Ovary (tissue), 7 donors: ENCODE measurements at regions not wholly inside any gene's neighbourhood (a gene's known extent, or its start where the extent isn't known, plus 50 kb on each side); places are given as distances from the start of the nearest gene placed in this dataset.
A peak's percentile ranks its signal among the peaks of the same experiment; 100 is the strongest.
"Not testable (repeated sequence)": the region's sequence is repeated elsewhere in the genome, so short reads cannot be mapped to it uniquely, and the experiment has no call there.

Source experiments
- DNase-seq, 5 donors: peaks; one replicate each; pipeline ENCODE4 v3.0.0-alpha.2; 2019 to 2020
- H3K27ac ChIP-seq, 2 donors: fragments of 200-600 bp; one replicate each; pipeline versions ENCODE4 v1.5.1 to v1.8.0; 2019 to 2022
- H3K27me3 ChIP-seq: fragments of 200-600 bp; one replicate; pipeline ENCODE4 v1.8.0; 2022
- H3K36me3 ChIP-seq: fragments of 200-600 bp; sonication (generic); one replicate; pipeline ENCODE4 v1.5.1; 2019
- H3K4me1 ChIP-seq: one replicate; pipeline ENCODE4 v1.8.1; 2013; ENCODE audit warnings: mild to moderate bottlenecking, moderate library complexity; ENCODE audit not compliant: insufficient read depth
- H3K4me3 ChIP-seq: fragments of 200-600 bp; sonication (generic); one replicate; pipeline ENCODE4 v1.5.1; 2017
- H3K9me3 ChIP-seq, 2 donors: fragments of 200-600 bp in 1 of 2; sonication (generic) in 1 of 2; one replicate each; pipeline versions ENCODE4 v1.5.1 to v1.8.1; 2013 to 2019; ENCODE audit warnings: mild to moderate bottlenecking in 1 of 2, moderate library complexity in 1 of 2
- EP300 ChIP-seq: sonication (generic); formaldehyde crosslinking; IDR thresholded peaks from one replicate; pipeline ENCODE4 v1.6.1; 2017; ENCODE audit warnings: antibody characterized with exemption
- POLR2A ChIP-seq: fragments of 450-650 bp; IDR thresholded peaks from one replicate; pipeline ENCODE4 v1.6.1; 2017; ENCODE audit warnings: antibody characterized with exemption, mild to moderate bottlenecking, moderate library complexity
- WGBS, 3 donors: extraction: QIAGEN DNeasy Blood & Tissue Kit in 1 of 3; methylation state at CpG; one replicate each; pipeline versions ENCODE4 v1.1.5 to v1.1.7; 2013 to 2017; 5-methylcytosine and 5-hydroxymethylcytosine counted together
- intact Hi-C, 4 donors: fragments of 100-400 bp; cut with DNase I; formaldehyde crosslinking; loops; one replicate each; pipeline versions ENCODE4 v1.11.0 to v1.15.1; 2022 to 2023
- TF ChIP-seq, protein P1 (sequence below), 3 donors: fragments of 450-650 bp in 2 of 3; fragments of 200-600 bp in 1 of 3; IDR thresholded peaks; one replicate each; pipeline versions ENCODE4 v1.5.1 to v1.8.0; 2016 to 2022; ENCODE audit warnings: antibody characterized with exemption in 3 of 3, mild to moderate bottlenecking in 1 of 3
- donor health status: DM: no; HTN: no; CAD: no; lungs with moderate emphysema.
- donor health status: DM: no; HTN: no; CAD: no.
- donor health status: Bipolar disorder and iron deficiency.
- donor health status: DM: no; HTN: no; CAD: no.
- donor health status: DM: yes; HTN: yes; CAD: no.

DNA sequence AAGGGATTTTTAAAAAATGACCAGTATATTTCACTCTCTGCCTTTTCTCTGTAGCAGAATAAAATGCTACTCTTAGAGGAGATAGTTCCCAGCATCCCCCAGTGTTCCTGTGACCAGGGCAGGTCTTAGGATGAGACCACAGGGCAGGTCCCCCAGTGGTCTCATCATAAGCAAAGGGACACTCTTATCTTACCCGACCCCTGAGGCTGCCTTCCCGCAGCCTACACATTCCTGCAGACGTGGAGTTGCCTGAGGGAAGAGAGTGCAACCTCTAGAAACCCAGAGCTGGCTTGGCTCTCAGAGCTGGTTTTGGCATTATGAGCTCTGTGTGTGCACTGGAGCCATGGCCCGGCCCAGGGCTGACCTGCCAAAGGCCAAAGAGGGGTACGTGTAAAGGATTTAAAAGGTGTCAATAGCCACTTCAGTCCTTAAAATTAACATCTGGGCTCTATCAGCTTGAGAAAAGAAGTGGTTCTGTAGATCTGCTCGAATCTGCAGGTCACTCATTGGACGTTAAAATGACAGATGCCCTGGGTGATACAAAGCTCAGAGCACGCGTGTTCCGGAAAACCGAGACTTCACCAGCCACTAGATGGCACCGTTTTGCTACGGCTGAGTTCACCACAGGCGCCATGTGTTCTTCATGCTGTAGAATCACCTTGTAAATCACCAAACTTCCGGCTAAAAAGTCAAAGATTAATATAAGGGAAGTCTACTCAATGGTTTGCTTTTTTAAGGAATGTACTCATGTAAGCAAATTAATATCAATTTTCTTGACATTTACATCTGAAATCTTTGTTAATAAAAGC, 60.4 kb upstream of the GPR31 start:
- H3K36me3 ChIP-seq, H3K9me3 ChIP-seq, H3K27ac ChIP-seq, intact Hi-C loops, H3K4me3 ChIP-seq, H3K27me3 ChIP-seq, H3K4me1 ChIP-seq, DNase-seq: not testable (repeated sequence)
- 13 to 19% (median 17%) methylated on average over 11 to 14 of the region's 15 CpGs for WGBS, 3 donors
- TF ChIP-seq, protein P1, sequence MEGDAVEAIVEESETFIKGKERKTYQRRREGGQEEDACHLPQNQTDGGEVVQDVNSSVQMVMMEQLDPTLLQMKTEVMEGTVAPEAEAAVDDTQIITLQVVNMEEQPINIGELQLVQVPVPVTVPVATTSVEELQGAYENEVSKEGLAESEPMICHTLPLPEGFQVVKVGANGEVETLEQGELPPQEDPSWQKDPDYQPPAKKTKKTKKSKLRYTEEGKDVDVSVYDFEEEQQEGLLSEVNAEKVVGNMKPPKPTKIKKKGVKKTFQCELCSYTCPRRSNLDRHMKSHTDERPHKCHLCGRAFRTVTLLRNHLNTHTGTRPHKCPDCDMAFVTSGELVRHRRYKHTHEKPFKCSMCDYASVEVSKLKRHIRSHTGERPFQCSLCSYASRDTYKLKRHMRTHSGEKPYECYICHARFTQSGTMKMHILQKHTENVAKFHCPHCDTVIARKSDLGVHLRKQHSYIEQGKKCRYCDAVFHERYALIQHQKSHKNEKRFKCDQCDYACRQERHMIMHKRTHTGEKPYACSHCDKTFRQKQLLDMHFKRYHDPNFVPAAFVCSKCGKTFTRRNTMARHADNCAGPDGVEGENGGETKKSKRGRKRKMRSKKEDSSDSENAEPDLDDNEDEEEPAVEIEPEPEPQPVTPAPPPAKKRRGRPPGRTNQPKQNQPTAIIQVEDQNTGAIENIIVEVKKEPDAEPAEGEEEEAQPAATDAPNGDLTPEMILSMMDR (IDR thresholded peaks at IDR 0.05): peak in 1 of 3 donors; percentile 14

DNA sequence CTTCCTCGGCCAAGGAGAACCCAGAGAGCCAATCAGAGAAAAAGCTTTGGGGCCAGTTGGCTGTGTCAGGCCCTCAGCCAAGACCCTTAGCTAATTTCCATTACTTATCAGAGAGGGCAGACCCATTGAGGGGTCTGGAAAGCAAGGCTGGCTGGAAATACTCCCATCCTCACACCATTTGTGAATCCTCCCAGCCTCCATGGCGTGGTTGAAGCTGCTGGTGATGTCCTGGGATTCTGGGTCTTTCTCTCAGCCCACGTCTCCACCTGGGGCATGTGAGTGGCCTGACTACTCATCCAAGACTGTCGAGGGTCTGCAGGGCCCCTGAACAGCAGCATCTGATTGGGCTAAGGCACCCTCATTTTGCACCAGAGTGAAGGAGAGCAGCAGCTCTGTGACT, 61.3 kb upstream of the GPR31 start:
- H3K4me3 ChIP-seq, H3K36me3 ChIP-seq, intact Hi-C loops, H3K27me3 ChIP-seq, H3K4me1 ChIP-seq, DNase-seq, H3K27ac ChIP-seq, H3K9me3 ChIP-seq: not testable (repeated sequence)
- WGBS, 3 donors: 74 to 88% (median 87%) methylated on average over 4 of the region's 4 CpGs

DNA sequence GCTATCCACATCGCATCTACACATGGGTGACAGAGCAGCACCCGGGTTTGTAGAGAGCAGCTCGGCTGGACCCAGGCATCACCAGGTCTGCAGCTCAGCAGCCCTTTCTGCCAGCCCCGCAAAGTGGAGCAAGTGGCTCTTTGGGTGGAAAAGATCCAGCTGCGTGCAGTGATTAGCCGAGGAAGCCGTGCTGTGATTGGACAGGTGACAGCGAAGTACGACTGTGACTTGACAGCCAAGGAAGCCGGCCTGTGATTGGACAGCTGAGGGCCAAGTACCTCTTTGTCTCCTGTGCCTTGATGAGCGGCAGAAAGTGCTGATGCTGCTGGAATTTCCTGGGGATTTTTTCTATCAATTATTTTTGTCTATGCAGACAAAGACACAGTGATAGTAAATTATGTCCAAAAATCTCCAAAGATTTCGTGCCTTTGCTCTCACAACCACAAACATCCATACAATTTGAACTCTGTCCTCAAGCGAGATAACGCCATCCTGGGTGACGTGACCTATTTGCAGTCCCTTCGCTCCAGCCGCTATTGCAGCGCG, 62.3 kb upstream of the GPR31 start:
- WGBS, 3 donors: 83% methylated on average over 19 of the region's 19 CpGs
- H3K27ac ChIP-seq: no peak overlapping the region
- H3K4me3 ChIP-seq: no peak overlapping the region
- no peaks in the 10 kb centered on the region for H3K27me3 ChIP-seq
- H3K36me3 ChIP-seq: no peaks in the 10 kb centered on the region
- H3K9me3 ChIP-seq: no peaks in the 10 kb centered on the region
- TF ChIP-seq, protein P1 (IDR thresholded peaks at IDR 0.05): no peak
- TF ChIP-seq POLR2A (no peak), EP300 (no peak)
- no peaks in the 10 kb centered on the region for H3K4me1 ChIP-seq
- DNase-seq: no peak
- intact Hi-C loops: loop anchor here in 3 of 4 donors (5.0 to 10.0 kb wide), 3 partner anchors 75 to 682 kb away; partner anchors contain the start of gene UNC93A (in 1 of the 3)

DNA sequence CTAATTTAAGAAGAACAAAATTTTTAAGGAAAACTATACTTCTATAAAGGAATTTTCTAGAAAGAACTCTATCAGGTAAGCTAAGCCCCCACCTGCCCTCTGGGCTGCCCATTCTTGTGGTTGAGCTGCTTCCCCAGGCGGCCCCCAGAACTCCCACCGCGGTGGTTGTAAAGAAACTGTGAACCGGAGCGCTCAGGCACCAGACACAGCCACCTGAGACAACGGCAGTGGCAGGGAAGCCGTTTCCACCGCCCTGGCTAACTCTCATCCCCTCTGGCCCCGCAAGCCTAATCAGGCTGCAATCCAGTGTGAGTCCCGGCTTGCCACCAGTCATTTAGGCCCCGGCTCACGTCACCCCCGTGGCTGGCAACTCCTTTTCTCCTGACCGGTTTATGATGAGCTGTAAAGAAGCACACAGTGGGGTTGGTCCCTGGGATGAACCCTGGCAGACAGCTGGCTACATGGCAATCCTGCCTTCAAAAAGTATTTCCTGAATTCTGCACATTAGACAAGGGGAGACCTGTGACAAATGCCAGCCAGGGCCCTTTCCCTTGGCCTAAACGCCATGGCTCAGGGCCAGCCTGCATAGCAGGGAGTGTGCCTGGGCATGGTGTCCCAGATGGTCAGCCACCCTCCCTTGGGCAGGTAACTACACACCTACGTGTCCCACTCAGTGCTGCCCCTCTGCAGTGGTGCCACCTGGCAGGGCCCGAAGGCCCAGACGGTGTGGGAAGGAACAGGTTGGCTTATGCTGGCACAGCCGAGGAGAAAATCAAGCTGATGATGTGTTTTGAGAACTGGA, 63.8 kb upstream of the GPR31 start:
- DNase-seq: no peak
- no peak overlapping the region for H3K27ac ChIP-seq
- H3K27me3 ChIP-seq: no peaks in the 10 kb centered on the region
- WGBS, 3 donors: 80 to 87% (median 84%) methylated on average over 18 to 19 of the region's 19 CpGs
- no peak overlapping the region for H3K4me3 ChIP-seq
- H3K9me3 ChIP-seq: no peaks in the 10 kb centered on the region
- intact Hi-C loops: loop anchor here in 3 of 4 donors (5.0 to 10.0 kb wide), 3 partner anchors 73 to 681 kb away; partner anchors contain the start of gene UNC93A (in 1 of the 3)
- TF ChIP-seq, protein P1 (IDR thresholded peaks at IDR 0.05): no peak
- TF ChIP-seq EP300: no peak
- no peak for TF ChIP-seq POLR2A
- no peaks in the 10 kb centered on the region for H3K36me3 ChIP-seq
- no peaks in the 10 kb centered on the region for H3K4me1 ChIP-seq

DNA sequence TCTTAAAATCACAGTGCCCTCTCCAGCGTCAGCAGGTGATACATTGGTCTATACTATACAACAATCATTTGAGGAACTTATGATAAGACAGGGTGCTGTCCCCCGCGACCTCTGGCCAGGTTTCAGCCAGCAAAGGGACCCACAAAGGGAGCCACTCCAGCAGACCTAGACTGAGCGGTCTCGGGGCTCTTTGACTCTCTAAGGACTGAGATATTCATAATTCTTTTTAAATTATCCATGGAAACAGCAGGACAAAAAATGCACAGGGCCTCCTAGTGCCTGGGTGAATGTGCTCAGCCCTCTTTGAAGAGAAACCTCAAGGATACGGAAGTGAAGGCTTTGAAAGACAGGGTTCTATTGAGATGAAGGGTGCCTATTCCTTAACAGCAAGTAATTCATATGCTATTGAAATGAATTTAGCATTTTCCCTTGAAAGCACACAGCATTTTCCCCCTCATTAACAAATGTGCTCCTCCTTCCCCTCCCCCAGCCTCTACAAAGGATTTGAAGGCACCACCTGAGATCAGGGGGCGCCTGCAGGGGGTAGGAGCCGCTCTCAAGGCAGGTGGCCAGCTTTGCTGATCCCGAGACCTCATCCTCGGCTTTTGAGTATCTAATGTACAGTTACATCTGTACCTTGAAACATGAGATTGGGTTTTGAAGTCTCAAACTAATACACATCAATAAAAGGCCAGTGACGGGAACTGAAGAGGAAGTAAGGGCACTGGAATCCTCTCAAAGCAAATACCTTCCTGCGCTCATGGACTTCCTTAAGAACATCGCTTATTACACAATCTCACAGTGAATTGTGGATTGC, 65.3 kb upstream of the UNC93A start:
- intact Hi-C loops: loop anchor here in 2 of 4 donors (10.0 kb wide), 2 partner anchors 69 to 669 kb away; partner anchors contain the start of gene UNC93A (in 1 of the 2)
- WGBS, 3 donors: 80 to 85% (median 80%) methylated on average over 12 to 13 of the region's 13 CpGs

More for the DNA sequence above, 65.3 kb upstream of the UNC93A start:
- not testable (repeated sequence) for H3K27me3 ChIP-seq, H3K36me3 ChIP-seq, H3K9me3 ChIP-seq, H3K27ac ChIP-seq, DNase-seq, H3K4me3 ChIP-seq, H3K4me1 ChIP-seq
